ENCODE measurements at regions not wholly inside any gene's neighbourhood (a gene's known extent, or its start where the extent isn't known, plus 50 kb on each side); places are given as distances from the start of the nearest gene placed in this dataset.

DNA sequence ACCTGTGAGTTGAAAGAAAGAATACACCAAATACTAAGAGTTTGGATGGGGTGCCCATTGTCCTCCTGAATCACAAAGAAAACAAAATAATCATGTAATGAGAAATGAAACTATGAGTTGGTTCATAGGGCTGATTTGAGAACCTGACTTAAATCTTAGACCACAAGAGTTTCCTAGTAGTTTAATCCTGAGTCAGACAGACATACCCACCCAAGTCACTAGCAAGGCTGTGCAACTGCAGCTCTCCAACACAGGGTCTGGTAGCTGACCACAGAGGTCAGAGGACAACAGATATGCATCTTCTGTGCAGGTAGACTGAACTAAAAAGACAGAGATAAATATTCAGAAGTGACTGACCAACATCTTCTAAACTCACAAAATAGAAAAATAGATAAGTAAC, 296.3 kb upstream of the TMCO5A start:
- TF ChIP-seq EP300 (IDR thresholded peaks at IDR 0.05) (no peak), POLR2A (IDR thresholded peaks at IDR 0.05) (no peak), POLR2AphosphoS5 (IDR thresholded peaks at IDR 0.05) (no peak)
- TF ChIP-seq, protein P1, sequence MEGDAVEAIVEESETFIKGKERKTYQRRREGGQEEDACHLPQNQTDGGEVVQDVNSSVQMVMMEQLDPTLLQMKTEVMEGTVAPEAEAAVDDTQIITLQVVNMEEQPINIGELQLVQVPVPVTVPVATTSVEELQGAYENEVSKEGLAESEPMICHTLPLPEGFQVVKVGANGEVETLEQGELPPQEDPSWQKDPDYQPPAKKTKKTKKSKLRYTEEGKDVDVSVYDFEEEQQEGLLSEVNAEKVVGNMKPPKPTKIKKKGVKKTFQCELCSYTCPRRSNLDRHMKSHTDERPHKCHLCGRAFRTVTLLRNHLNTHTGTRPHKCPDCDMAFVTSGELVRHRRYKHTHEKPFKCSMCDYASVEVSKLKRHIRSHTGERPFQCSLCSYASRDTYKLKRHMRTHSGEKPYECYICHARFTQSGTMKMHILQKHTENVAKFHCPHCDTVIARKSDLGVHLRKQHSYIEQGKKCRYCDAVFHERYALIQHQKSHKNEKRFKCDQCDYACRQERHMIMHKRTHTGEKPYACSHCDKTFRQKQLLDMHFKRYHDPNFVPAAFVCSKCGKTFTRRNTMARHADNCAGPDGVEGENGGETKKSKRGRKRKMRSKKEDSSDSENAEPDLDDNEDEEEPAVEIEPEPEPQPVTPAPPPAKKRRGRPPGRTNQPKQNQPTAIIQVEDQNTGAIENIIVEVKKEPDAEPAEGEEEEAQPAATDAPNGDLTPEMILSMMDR (IDR thresholded peaks at IDR 0.05): no peak
- H3K27ac ChIP-seq: no peak overlapping the region
- no peak overlapping the region for H3K4me3 ChIP-seq
- H3K27me3 ChIP-seq: no peaks in the 10 kb centered on the region
- H3K9me3 ChIP-seq: no peaks in the 10 kb centered on the region
- no peak for DNase-seq
- intact Hi-C loops (cut with DNase I; ENCODE audit: low total_unique reads): no loop called here
- no peaks in the 10 kb centered on the region for H3K4me1 ChIP-seq
- H3K36me3 ChIP-seq: no peaks in the 10 kb centered on the region

DNA sequence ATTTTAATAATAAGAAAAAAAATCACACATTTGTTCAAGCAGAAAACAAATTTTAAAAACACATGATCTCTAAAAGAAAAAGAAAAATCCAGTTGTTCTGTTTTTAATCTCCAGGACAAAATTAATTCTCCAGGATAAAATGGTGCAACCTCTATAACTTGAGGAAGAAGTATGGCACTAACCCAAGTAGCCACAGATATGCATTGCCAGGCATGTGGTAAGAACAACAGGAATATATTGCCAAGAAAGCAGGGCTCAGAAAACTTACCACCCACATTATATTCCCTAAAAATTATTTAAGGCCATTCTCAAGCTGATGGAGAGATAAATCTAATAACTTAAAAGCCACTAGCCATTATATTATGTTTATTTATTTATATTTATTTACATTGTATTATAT, 295.7 kb upstream of the TMCO5A start:
- H3K4me3 ChIP-seq: no peak overlapping the region
- no peaks in the 10 kb centered on the region for H3K36me3 ChIP-seq
- intact Hi-C loops (cut with DNase I; ENCODE audit: low total_unique reads): no loop called here
- H3K4me1 ChIP-seq: no peaks in the 10 kb centered on the region
- H3K27me3 ChIP-seq: no peaks in the 10 kb centered on the region
- no peak overlapping the region for H3K27ac ChIP-seq
- no peak for TF ChIP-seq POLR2AphosphoS5 (IDR thresholded peaks at IDR 0.05)
- TF ChIP-seq, protein P1 (IDR thresholded peaks at IDR 0.05): no peak
- TF ChIP-seq POLR2A (IDR thresholded peaks at IDR 0.05): no peak
- no peak for TF ChIP-seq EP300 (IDR thresholded peaks at IDR 0.05)
- H3K9me3 ChIP-seq: no peaks in the 10 kb centered on the region
- no peak for DNase-seq

DNA sequence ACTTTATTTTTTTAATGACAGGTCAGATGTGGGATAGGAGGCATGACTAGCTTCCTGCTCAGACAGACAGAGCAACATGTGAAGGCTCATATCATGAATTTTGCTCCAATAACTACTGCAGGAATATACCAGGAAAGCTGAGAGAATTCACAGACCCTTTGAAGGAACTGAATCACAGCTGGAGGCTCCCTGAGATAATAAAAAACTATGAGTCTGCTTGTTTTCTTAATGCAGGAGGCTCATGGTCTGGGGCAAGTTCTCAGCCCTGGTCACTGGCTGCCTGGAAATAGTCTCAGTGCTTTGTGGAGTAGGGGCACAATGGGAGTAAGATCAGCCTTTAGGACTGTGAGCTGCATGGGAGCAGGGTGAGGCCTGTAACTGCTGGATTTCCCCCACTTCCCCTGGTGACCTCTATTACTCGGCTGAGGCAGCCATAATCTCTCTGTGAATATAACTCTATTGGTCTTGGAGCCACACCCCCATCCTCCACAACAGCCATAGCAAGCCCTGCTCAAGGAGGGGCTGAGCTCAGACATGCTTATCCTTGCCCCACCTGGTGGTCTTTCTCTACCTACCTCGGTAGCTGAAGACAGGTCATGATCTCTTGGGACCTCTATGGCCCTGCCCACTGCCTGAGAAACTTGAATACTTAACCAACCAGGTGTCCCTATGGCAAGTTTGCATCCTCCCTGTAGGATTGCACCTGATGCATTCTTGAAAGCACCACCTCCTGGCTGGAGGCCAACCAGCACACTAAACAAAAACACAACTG, 281.6 kb upstream of the TMCO5A start:
- no peak for DNase-seq
- H3K36me3 ChIP-seq: no peaks in the 10 kb centered on the region
- intact Hi-C loops (cut with DNase I; ENCODE audit: low total_unique reads): no loop called here
- no peaks in the 10 kb centered on the region for H3K4me1 ChIP-seq
- H3K27me3 ChIP-seq: no peaks in the 10 kb centered on the region
- peaks cover 0 to 22% (median 18%) of the 10 kb centered on the region in 4 donors for H3K9me3 ChIP-seq
- H3K27ac ChIP-seq: no peak overlapping the region
- WGBS, 5 donors: 59 to 79% (median 65%) methylated on average over 2 of the region's 2 CpGs
- TF ChIP-seq POLR2A (IDR thresholded peaks at IDR 0.05): no peak
- no peak for TF ChIP-seq POLR2AphosphoS5 (IDR thresholded peaks at IDR 0.05)
- TF ChIP-seq EP300 (IDR thresholded peaks at IDR 0.05): no peak
- TF ChIP-seq, protein P1 (IDR thresholded peaks at IDR 0.05): no peak
- H3K4me3 ChIP-seq: no peak overlapping the region

DNA sequence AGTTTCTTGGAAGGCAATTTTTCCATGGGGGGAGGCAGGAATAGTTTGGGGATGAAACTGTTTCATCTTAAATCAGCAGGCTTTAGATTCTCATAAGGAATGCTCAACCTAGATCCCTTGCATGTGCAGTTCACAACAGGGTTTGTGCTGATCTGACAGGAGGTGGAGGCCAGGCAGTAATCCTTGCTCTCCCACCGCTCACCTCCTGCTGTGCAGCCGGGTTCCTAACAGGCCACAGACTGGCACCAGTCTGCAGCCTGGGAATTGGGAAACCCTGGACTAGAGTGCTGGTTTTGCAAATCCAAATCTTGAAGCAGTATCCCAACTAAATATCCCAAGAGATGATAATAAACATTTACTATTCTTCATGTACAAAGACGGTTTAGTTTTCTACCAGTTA, 256.3 kb upstream of the TMCO5A start:
- TF ChIP-seq, protein P1 (IDR thresholded peaks at IDR 0.05): no peak
- TF ChIP-seq POLR2A (IDR thresholded peaks at IDR 0.05) (no peak), EP300 (IDR thresholded peaks at IDR 0.05) (no peak), POLR2AphosphoS5 (IDR thresholded peaks at IDR 0.05) (no peak)
- intact Hi-C loops (cut with DNase I; ENCODE audit: low total_unique reads): no loop called here

More for the DNA sequence above, 256.3 kb upstream of the TMCO5A start:
- Histone ChIP-seq H3K27ac (no peak overlapping the region), H3K4me3 (no peak overlapping the region), H3K27me3 (no peaks in the 10 kb centered on the region), H3K9me3 (no peaks in the 10 kb centered on the region), H3K4me1 (no peaks in the 10 kb centered on the region), H3K36me3 (no peaks in the 10 kb centered on the region)
- 72 to 93% (median 85%) methylated on average over 3 of the region's 3 CpGs for WGBS, 5 donors
- no peak for DNase-seq
